Medulla oblongata (tissue), 1 donor: ENCODE measurements at regions not wholly inside any gene's neighbourhood (a gene's known extent, or its start where the extent isn't known, plus 50 kb on each side); places are given as distances from the start of the nearest gene placed in this dataset.

ENCODE experiments used
- DNase-seq: peaks from one replicate; pipeline ENCODE4 v3.0.0-alpha.2; 2015; ENCODE audit errors: extremely low spot score

GRCh38 chr16:54724346-54724925, 206.2 kb upstream of the IRX5 start:
- DNase-seq, result no peak

- no peak for DNase-seq
Measured at GRCh38 chr16:54722210-54722676, 208.4 kb upstream of the IRX5 start.

- no peak for DNase-seq
Measured at GRCh38 chr16:54720259-54720658, 210.4 kb upstream of the IRX5 start.

- DNase-seq, result no peak
Measured at GRCh38 chr16:54719624-54720023, 211.0 kb upstream of the IRX5 start.

- DNase-seq, result no peak
Measured at GRCh38 chr16:54718376-54718775, 212.3 kb upstream of the IRX5 start.

- no peak for DNase-seq
Measured at GRCh38 chr16:54715011-54715410, 215.7 kb upstream of the IRX5 start.

- no peak for DNase-seq
Measured at GRCh38 chr16:54712866-54713265, 217.8 kb upstream of the IRX5 start.

GRCh38 chr16:54707813-54708212, 222.9 kb upstream of the IRX5 start:
- DNase-seq, result no peak

GRCh38 chr16:54706406-54706805, 224.3 kb upstream of the IRX5 start:
- no peak for DNase-seq

- no peak for DNase-seq
Measured at GRCh38 chr16:54703339-54703738, 227.3 kb upstream of the IRX5 start.

GRCh38 chr16:54699656-54700055, 231.0 kb upstream of the IRX5 start:
- DNase-seq, result no peak

GRCh38 chr16:54697677-54698076, 233.0 kb upstream of the IRX5 start:
- no peak for DNase-seq

- no peak for DNase-seq
Measured at GRCh38 chr16:54696970-54697369, 233.7 kb upstream of the IRX5 start.

GRCh38 chr16:54696522-54696921, 234.1 kb upstream of the IRX5 start:
- DNase-seq, result no peak

GRCh38 chr16:54694651-54695050, 236.0 kb upstream of the IRX5 start:
- DNase-seq, result no peak

GRCh38 chr16:54693864-54694263, 236.8 kb upstream of the IRX5 start:
- DNase-seq, result no peak

GRCh38 chr16:54690710-54691109, 240.0 kb upstream of the IRX5 start:
- DNase-seq, result no peak

GRCh38 chr16:54690306-54690705, 240.4 kb upstream of the IRX5 start:
- no peak for DNase-seq

GRCh38 chr16:54689072-54689865, 241.4 kb upstream of the IRX5 start:
- no peak for DNase-seq

GRCh38 chr16:54688339-54688738, 242.3 kb upstream of the IRX5 start:
- DNase-seq, result no peak

GRCh38 chr16:54687043-54687899, 243.4 kb upstream of the IRX5 start:
- DNase-seq, result no peak

- DNase-seq, result no peak
Measured at GRCh38 chr16:54685682-54686081, 245.0 kb upstream of the IRX5 start.

GRCh38 chr16:54679531-54679930, 251.1 kb upstream of the IRX5 start:
- DNase-seq, result no peak
